GM18861 (cell line): ENCODE measurements at regions not wholly inside any gene's neighbourhood (a gene's known extent, or its start where the extent isn't known, plus 50 kb on each side); places are given as distances from the start of the nearest gene placed in this dataset.

ENCODE experiments used
- ATAC-seq: cut with Tn5 transposase; IDR thresholded peaks from one replicate; pipeline ENCODE4 v1.9.1; 2021; ENCODE audit not compliant: unreplicated experiment

DNA sequence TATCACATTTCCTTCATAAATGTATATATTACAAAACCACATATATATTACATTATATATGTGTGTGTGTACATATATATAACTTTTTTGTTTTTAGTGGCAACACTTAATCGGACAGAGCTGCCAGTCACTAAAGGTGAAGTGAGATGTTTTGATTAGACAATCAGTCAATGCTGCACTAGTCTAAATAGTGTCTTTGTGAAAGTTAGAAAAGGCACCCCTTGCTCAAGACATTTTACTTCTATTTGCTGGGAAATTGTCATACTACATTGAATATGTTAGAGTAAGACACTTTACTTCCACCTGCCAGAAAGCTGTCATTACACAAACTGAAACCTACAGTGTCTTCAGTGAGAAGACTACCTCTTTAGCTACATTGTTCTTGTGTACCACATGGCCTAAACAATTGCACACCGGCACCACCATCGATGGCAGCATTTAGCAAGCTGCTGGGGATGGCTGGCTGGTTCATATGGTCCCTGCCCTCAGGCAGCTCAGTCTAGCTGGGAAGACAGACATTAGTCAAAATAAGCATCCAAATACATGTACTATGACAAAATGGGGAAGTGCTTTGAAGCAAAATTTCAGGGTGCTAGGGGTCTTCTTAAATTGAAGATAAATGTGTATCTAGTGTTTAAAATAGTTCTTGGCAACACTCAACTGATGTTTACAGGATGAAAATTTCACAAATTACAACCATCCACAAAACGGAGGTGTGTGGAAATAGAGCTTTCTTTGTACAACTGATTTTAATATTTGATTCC lies 148.1 kb upstream of the GATB start:
- ATAC-seq, result no peak

DNA sequence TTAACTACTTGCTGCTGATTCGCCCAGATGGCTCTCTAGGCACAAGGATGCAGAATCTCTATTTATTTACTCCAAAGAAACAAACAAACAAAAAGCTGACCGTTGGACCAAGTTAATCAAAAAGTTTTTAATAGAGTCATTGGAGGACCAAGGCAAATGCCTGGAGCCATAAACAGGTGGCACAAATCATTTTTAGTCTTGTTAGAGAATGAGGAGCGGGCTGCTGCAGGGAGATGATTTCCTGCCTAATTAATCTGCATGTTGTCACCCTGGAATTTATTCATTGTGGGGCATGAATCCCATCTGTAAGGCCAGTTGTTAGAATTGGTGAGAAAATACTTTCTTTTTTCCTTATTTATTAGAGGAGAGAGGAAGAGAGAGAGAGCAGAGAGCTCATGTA lies 147.4 kb upstream of the GATB start:
- ATAC-seq, result no peak

- ATAC-seq, result no peak
Observed at GRCh38 chr4:151906438-151906837, 145.6 kb upstream of the GATB start.

DNA sequence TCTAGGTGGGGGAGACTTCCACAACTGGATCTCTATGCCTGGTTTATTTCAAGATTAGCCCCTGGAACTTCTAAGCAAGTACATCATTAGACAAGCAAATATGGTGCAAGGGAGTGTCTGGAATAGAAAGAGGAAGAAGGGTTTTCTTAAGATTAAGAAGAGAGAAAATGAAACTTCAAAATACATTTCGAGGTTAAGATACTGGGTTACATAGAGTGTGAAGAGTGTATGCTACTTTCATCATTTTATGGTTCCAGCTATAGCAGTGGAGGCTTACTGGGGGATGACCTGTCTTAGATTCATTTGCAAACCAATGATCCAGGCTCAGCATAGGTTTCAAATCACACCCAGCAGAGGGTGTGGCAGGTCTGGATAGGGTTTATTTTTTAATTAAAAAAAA lies 144.4 kb upstream of the GATB start:
- ATAC-seq, result peak; percentile 95

GRCh38 chr4:151901631-151902030 lies 140.8 kb upstream of the GATB start:
- no peak for ATAC-seq

DNA sequence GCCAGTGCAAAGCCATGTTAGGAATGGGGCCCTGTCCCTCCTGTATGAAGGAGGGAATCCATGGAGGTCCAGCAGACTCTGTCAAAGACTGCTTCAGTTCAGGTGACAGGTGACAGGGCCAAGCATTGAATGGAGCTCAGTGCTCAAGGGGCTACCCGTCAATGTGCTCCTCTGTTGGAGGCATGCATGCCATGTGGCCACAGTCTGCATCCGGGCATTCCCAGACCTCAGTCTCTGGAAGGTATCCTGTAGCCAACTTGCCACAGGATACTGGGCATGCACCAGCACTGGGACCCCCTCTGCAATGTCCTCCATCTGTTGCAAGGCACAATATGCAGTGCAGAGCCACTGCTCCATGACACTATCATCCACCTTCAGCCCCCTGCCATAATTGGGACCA lies 136.1 kb upstream of the GATB start:
- no peak for ATAC-seq

DNA sequence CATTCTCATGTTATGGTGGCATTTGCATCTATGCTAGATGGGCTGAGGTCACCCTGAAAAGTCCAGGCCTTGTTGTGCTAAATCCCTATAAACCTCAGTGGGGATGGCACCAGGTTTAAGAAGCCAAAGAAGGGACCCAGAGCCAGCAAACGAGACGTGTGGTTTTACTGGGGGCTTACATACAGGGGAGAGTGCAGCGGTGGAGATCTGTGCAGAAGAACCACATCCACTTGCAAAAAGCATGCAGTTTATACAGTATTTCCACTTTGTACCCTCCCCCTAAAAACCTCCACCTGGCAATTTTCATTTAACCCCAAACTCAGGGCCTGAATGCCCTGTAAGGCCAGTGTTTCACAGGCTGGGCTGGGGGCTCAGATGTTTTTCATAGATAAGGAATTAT lies 134.9 kb upstream of the GATB start:
- no peak for ATAC-seq

GRCh38 chr4:151894246-151894645 lies 133.4 kb upstream of the GATB start:
- no peak for ATAC-seq

GRCh38 chr4:151888367-151888866 lies 127.6 kb upstream of the GATB start:
- peak; percentile 41 for ATAC-seq

DNA sequence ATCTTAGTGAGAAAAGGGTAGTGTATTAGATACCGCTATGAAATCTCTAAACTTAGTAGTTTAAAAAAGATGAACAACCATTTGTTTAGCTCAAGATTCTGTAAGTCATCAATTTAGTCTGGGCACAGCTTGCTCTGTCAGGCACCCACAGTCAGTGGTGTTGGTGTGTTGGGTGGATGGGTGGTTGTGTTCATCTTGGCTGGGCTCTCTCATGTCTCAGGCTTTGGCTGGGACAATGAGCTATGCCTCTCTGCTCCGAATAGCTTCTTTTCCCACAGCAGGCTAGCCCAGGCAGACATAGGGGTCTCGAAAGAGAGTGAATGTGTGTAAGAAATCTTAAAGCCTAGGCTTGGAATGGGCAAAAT lies 127.0 kb upstream of the GATB start:
- ATAC-seq, result peak; percentile 13

- peak; percentile 74 for ATAC-seq
Observed at GRCh38 chr4:151887031-151887815, 126.4 kb upstream of the GATB start.

GRCh38 chr4:151885123-151885522 lies 124.3 kb upstream of the GATB start:
- ATAC-seq, result no peak

DNA sequence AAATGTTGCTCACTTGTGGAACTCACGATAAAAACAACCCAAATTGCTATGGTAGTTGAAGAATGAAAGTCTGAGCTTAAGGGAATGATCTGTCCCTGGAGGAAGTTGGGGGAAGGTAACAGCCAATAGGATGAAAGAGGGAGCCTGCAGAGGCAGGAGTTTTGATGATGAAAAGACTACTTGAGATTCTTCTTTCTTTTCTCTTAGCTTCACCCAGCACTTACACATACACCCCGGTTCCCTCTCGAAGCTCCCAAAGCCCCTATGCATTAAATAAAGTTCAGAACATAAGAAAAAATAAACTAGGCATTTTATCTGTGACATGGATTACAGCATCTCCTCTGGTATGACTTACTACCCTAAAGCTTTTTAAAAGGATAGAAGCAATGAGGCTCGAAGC lies 122.9 kb upstream of the GATB start:
- no peak for ATAC-seq

- peak; percentile 73 for ATAC-seq
Observed at GRCh38 chr4:151882072-151882803, 121.4 kb upstream of the GATB start.

DNA sequence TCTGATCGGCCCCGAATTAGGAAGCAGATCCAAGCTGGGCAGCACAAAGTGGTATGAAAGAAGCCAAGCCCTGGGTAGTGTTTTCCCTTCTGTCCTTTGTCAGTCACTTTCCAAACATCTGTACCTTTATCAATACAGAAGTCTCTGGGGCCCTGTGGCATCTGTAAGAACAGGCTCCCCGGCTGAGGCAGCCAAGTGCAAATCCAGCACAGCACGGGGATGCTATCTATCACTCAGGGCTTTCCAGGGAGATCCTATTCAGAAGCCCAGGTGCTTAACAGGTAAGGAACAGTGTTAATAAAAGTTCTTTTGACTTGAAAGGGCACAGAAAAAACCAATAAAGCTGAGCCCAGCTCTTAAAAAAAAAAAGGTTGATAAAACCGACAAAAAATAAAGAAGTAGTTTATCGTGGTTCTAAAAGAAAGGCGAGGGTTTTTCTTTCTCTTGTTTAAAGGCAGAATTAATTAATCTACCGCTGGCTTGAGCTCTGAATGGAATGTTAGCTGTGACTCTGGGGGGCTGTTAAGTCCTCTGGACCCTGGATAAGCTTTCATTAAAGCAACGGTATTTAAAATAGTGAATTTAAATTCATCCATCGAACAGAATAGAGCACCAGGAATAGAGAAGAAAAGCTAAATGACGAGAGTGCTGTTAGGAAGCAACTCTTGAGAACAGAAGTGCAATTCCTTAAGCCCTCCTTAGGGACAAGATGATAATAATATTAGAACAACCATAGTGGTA lies 119.1 kb upstream of the GATB start:
- ATAC-seq, result no peak

- no peak for ATAC-seq
Observed at GRCh38 chr4:151876381-151876988, 115.7 kb upstream of the GATB start.

DNA sequence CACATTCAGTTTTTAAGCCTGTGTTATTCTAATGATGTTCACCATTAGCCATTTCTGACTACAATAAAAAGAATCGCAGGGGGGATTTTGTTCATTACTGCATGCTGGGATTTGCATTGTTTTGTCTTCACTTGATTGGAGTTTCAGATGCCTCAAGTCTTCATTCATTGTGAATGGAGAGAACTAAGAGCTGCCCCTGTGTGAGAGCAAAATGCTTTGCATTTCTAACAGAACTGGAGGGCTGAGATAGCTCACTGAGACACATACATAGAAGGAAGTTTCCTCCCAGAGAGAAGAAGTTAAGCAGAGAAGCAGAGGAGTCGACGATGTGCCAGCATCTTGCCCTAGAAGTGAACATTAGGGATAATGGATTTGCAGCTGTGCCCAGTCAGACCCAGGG lies 113.5 kb upstream of the GATB start:
- ATAC-seq, result no peak

- no peak for ATAC-seq
Observed at GRCh38 chr4:151866592-151866918, 105.7 kb upstream of the GATB start.

DNA sequence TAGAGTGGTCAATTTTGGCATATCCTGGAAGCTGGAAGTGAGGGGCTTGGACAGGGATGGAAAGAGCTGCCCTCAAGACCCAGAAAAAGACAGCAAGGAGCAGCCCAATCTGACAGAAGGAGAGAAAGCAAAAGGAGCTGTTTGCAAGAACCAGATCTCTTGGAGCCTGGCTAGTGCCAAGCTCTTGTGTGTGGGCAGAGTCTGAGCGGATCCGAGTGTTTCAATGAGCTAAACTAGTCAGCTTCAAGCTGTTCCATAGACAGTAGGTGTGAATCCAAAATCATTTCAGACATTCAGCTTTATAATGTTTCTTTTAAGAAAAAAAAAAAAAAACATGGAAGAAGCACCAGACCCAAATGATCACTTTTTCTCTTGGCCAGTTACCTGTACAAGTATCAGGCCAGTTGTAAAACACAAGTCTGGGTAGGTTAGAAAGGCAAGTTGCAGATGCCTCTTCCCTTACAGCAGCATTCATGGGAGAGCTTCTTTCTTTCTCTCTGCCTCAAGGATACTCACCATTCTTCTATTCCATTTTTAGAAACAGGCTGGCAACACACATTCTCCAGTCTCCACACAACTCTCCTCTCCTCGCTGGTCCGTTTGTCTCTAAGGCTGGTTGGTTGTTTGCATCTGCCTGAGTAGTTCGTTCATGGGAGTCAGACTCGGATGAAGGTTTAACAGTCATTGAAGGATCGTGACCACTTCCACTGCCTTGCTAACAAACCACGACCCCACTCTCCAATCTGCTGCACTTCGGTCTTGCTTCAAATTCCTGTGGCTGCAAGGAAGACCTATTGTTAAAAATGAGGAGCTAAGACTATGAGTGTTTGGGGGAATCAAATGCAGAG lies 105.2 kb upstream of the GATB start:
- ATAC-seq, result no peak

DNA sequence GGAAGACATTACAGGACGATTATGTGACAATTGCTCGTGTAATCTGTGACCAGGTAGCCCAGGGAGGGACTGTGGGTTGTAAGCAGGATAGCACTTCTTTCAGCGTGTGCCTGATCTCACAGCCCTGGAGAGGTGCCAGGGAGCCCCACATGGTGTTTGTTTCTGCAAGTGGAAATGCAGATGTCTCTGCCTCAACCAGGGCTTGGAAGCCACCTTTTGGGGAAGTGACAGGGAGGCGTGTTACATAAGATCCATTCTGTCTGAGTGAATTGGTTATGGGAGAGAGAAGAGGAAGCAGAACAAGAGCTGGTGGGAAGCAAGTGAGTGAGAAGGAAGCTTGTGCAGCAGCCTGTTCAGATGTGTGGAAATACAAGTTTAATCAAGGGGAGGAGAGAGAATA lies 104.5 kb upstream of the GATB start:
- ATAC-seq, result no peak
